ENCODE measurements at regions not wholly inside any gene's neighbourhood (a gene's known extent, or its start where the extent isn't known, plus 50 kb on each side); places are given as distances from the start of the nearest gene placed in this dataset.

- TF ChIP-seq CTCF (IDR thresholded peaks at IDR 0.05), result no peak
- intact Hi-C loops (cut with DNase I), result no loop called here
- DNase-seq (ENCODE audit: low spot score in 2 of 2), result no peak
- Histone ChIP-seq H3K4me3 (no peak overlapping the region), H3K9me3 (no peaks in the 10 kb centered on the region), H3K36me3 (no peaks in the 10 kb centered on the region), H3K4me1 (no peaks in the 10 kb centered on the region), H3K27ac (no peak overlapping the region), H3K27me3 (no peaks in the 10 kb centered on the region)
Observed at GRCh38 chr6:169921217-169921616, 169.8 kb downstream of the ERMARD start.

DNA sequence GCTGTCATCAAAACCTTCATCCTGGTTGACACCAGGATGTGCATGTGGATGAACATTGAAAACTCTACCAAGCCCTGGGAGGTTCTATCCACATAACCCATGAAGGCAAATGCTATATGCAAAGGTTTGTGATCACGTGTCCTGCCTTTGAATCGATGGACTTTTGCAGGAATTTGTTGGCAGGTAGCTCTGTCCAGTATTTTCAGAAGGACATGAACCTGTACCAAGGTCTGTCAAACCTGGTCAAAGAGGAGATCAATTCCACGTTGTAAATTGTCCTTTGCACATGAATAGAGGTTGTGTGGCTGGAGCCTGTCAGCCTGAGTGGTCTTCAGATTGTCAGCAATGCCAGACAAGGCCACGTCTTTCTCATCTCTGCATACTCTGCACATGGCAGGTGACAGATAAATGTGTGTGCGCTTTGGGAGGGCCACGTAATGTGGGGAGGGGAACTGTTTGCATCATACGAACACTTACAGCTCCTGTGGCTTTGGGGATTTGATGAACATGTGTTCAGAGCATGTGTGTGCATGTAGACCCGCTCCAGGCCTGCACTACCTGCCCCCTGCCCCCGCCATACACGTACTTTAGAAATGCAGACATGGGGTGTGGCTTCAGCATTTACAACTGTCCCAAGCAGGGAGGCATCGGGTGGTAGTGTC lies 169.1 kb downstream of the ERMARD start:
- no peaks in the 10 kb centered on the region for H3K4me1 ChIP-seq
- no peak overlapping the region for H3K4me3 ChIP-seq
- H3K27me3 ChIP-seq, result no peaks in the 10 kb centered on the region
- H3K36me3 ChIP-seq, result no peaks in the 10 kb centered on the region
- no peaks in the 10 kb centered on the region for H3K9me3 ChIP-seq
- intact Hi-C loops (cut with DNase I), result no loop called here
- no peak for DNase-seq (ENCODE audit: low spot score in 2 of 2)
- H3K27ac ChIP-seq, result no peak overlapping the region
- no peak for TF ChIP-seq CTCF (IDR thresholded peaks at IDR 0.05)

GRCh38 chr6:169918954-169919549 lies 167.6 kb downstream of the ERMARD start:
- intact Hi-C loops (cut with DNase I), result no loop called here
- Histone ChIP-seq H3K27me3 (no peaks in the 10 kb centered on the region), H3K27ac (no peak overlapping the region), H3K4me3 (no peak overlapping the region), H3K9me3 (no peaks in the 10 kb centered on the region), H3K36me3 (no peaks in the 10 kb centered on the region), H3K4me1 (no peaks in the 10 kb centered on the region)
- no peak for DNase-seq (ENCODE audit: low spot score in 2 of 2)
- TF ChIP-seq CTCF (IDR thresholded peaks at IDR 0.05), result no peak

DNA sequence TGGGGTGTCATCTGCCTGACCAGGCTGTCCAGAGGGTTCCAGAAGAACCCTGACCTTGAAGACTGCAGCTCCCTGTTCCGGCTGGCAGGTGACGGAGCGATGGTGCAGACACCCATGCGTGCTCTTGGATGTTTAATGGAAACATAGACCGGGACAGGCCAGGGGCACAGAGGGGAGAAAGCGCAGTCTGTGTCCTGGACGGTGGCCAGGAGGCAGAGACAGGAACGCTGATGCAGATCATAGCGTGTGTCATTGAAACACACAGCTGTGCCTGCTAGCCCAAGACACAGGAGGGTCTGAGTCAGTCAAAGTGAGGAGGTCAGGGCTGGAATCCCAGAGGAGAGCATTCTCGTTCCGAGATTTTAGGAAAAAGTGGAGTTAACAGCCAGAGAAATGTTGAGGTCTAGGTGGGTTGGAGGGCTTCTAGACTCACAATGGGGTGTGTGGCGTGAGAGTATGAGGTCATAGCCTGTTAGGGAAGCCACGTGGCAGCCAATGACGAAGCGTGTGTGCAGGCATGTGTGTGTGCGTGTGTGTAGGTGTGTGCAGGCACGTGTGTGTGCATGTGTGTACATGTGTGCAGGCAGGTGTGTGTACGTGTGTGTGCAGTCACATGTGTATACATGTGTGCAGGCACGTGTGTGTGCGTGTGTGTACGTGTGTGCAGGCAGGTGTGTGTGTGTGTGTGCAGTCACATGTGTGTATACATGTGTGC lies 167.0 kb downstream of the ERMARD start:
- intact Hi-C loops (cut with DNase I), result no loop called here
- no peaks in the 10 kb centered on the region for H3K9me3 ChIP-seq
- no peaks in the 10 kb centered on the region for H3K27me3 ChIP-seq
- H3K36me3 ChIP-seq, result no peaks in the 10 kb centered on the region
- no peaks in the 10 kb centered on the region for H3K4me1 ChIP-seq
- DNase-seq (ENCODE audit: low spot score in 2 of 2), result no peak
- no peak overlapping the region for H3K4me3 ChIP-seq
- TF ChIP-seq CTCF (IDR thresholded peaks at IDR 0.05), result no peak
- no peak overlapping the region for H3K27ac ChIP-seq

- no peak overlapping the region for H3K4me3 ChIP-seq
- no peaks in the 10 kb centered on the region for H3K4me1 ChIP-seq
- no peaks in the 10 kb centered on the region for H3K27me3 ChIP-seq
- no peak overlapping the region for H3K27ac ChIP-seq
- H3K36me3 ChIP-seq, result no peaks in the 10 kb centered on the region
- DNase-seq (ENCODE audit: low spot score in 2 of 2), result no peak
- no peak for TF ChIP-seq CTCF (IDR thresholded peaks at IDR 0.05)
- intact Hi-C loops (cut with DNase I), result no loop called here
- no peaks in the 10 kb centered on the region for H3K9me3 ChIP-seq
Observed at GRCh38 chr6:169917153-169917552, 165.7 kb downstream of the ERMARD start.
